HG03571 (cell line): ENCODE measurements at regions not wholly inside any gene's neighbourhood (a gene's known extent, or its start where the extent isn't known, plus 50 kb on each side); places are given as distances from the start of the nearest gene placed in this dataset.
A peak's percentile ranks its signal among the peaks of the same experiment; 100 is the strongest.

Experiments
- ATAC-seq: cut with Tn5 transposase; IDR thresholded peaks from one replicate; pipeline ENCODE4 v1.9.1; 2021; ENCODE audit not compliant: unreplicated experiment

- no peak for ATAC-seq
Measured at GRCh38 chrX:40171513-40172400, 74.0 kb upstream of the BCOR start.

GRCh38 chrX:40170830-40171512, 73.2 kb upstream of the BCOR start:
- ATAC-seq, result no peak

GRCh38 chrX:40169193-40170101, 71.7 kb upstream of the BCOR start:
- peak; percentile 64 for ATAC-seq

- no peak for ATAC-seq
Measured at GRCh38 chrX:40168480-40169011, 70.8 kb upstream of the BCOR start.

- ATAC-seq, result no peak
Measured at GRCh38 chrX:40167850-40168479, 70.2 kb upstream of the BCOR start.

GRCh38 chrX:40167233-40167849, 69.6 kb upstream of the BCOR start:
- no peak for ATAC-seq

GRCh38 chrX:40166582-40166981, 68.8 kb upstream of the BCOR start:
- ATAC-seq, result no peak

GRCh38 chrX:40165861-40166260, 68.1 kb upstream of the BCOR start:
- no peak for ATAC-seq

- ATAC-seq, result no peak
Measured at GRCh38 chrX:40165206-40165605, 67.4 kb upstream of the BCOR start.

- ATAC-seq, result no peak
Measured at GRCh38 chrX:40164751-40165150, 67.0 kb upstream of the BCOR start.

GRCh38 chrX:40158036-40158706, 60.4 kb upstream of the BCOR start:
- no peak for ATAC-seq

- no peak for ATAC-seq
Measured at GRCh38 chrX:40157228-40158035, 59.7 kb upstream of the BCOR start.

- no peak for ATAC-seq
Measured at GRCh38 chrX:40156470-40157227, 58.9 kb upstream of the BCOR start.

GRCh38 chrX:40155589-40156469, 58.1 kb upstream of the BCOR start:
- ATAC-seq, result no peak

- ATAC-seq, result no peak
Measured at GRCh38 chrX:40154853-40155588, 57.3 kb upstream of the BCOR start.

GRCh38 chrX:40154250-40154852, 56.6 kb upstream of the BCOR start:
- ATAC-seq, result no peak
